Activated naive CD4-positive, alpha-beta T cell treated with anti-CD3 and anti-CD28 coated beads for 36 hours (primary cell): ENCODE measurements at regions not wholly inside any gene's neighbourhood (a gene's known extent, or its start where the extent isn't known, plus 50 kb on each side); places are given as distances from the start of the nearest gene placed in this dataset.

Experiments
- CTCF ChIA-PET: fragments of 350-600 bp; sonication (Branson Sonifier 250); formaldehyde crosslinking; loops from one replicate; lab custom pipeline; 2021; ENCODE audit warnings: antibody characterized with exemption; lab: Charles Lee
- DNase-seq: peaks from one replicate; pipeline ENCODE4 v3.0.0-alpha.2; 2020
- H3K27ac Mint-ChIP-seq: one replicate; pipeline ENCODE4 v1.8.0; 2021; ENCODE audit warnings: mild to moderate bottlenecking, mixed read lengths
- H3K27me3 Mint-ChIP-seq: one replicate; pipeline ENCODE4 v1.8.0; 2021; ENCODE audit warnings: low read depth, mixed read lengths
- H3K36me3 Mint-ChIP-seq: one replicate; pipeline ENCODE4 v1.8.0; 2021; ENCODE audit warnings: low read depth, mixed read lengths
- H3K4me1 Mint-ChIP-seq: one replicate; pipeline ENCODE4 v1.8.0; 2021; ENCODE audit warnings: low read depth, mixed read lengths
- H3K4me3 Mint-ChIP-seq: one replicate; pipeline ENCODE4 v1.8.0; 2021; ENCODE audit warnings: mild to moderate bottlenecking, moderate library complexity, mixed read lengths
- H3K9me3 Mint-ChIP-seq: one replicate; pipeline ENCODE4 v1.8.0; 2021; ENCODE audit warnings: mixed read lengths
- intact Hi-C: fragments of 100-400 bp; cut with micrococcal nuclease; formaldehyde crosslinking; loops from one replicate; pipeline ENCODE4 v1.15.1; 2023

DNA sequence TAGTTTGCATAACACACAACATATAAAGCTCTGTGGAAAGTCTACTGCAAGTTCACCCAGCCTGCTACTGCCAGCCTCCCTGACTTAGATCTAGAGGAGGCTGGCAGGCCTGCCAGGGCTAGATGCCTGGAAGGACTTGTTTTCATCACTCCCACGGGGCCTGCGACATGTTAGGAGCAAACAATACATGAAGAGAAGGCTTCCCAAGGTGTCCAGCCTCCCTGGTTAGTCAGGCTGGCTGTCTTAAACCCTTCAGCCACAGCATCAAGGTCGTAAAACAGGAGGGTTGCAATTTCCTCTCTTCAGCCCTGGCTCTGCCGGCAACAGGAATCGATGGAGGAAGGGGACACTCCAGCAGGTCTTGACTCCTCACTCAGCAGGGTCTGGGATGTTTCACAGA, 104.5 kb downstream of the NGF start:
- H3K36me3 Mint-ChIP-seq = no peaks in the 10 kb centered on the region
- no peaks in the 10 kb centered on the region for H3K9me3 Mint-ChIP-seq
- no peak for DNase-seq
- H3K4me1 Mint-ChIP-seq = no peaks in the 10 kb centered on the region
- CTCF ChIA-PET = no interaction called here
- no peaks in the 10 kb centered on the region for H3K27me3 Mint-ChIP-seq
- no peak overlapping the region for H3K4me3 Mint-ChIP-seq
- intact Hi-C loops = no loop called here
- no peak overlapping the region for H3K27ac Mint-ChIP-seq

DNA sequence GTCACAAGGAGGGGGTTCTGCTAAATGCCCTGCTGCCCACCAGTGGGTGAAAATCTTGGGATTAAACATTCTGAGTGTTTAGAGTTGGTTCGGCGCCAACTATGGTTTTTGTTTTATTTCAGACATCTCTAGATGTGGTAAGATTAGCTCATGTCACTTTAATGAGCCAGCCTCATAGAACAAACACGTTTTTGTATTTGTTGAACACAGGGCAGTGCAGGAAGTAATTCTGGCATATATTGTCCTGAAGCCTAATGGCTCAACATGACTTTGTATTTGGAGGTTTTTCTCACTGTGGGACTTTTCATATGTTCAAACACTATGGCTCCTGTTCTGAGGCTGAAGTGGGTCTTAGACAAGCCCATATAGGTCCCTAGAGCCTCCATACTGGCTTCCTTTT, 107.8 kb downstream of the NGF start:
- no peak for DNase-seq
- no peaks in the 10 kb centered on the region for H3K36me3 Mint-ChIP-seq
- no peaks in the 10 kb centered on the region for H3K4me1 Mint-ChIP-seq
- no peak overlapping the region for H3K27ac Mint-ChIP-seq
- no peaks in the 10 kb centered on the region for H3K27me3 Mint-ChIP-seq
- H3K9me3 Mint-ChIP-seq = no peaks in the 10 kb centered on the region
- intact Hi-C loops = no loop called here
- H3K4me3 Mint-ChIP-seq = no peak overlapping the region
- CTCF ChIA-PET = no interaction called here

DNA sequence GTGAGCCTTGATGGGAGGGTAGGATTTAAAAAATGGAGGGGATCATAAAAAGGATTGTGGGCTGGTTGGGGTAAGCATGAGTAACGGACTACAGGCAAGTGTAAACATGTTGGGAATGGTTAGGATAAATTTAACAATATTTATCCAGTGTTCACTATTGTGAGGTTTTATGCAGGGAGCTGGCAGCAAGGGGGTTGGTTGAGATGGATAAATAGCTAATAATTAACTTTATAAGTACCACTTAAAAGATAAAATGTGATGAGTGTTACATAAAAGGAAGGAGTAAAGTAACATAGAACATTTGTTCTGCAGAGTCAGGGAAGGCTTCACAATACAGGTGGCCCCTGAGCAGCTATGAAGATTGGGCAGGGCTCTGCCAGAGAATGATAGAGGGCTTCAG, 109.0 kb downstream of the NGF start:
- Mint-ChIP-seq H3K27ac (no peak overlapping the region), H3K9me3 (no peaks in the 10 kb centered on the region), H3K4me3 (no peak overlapping the region), H3K27me3 (no peaks in the 10 kb centered on the region), H3K4me1 (no peaks in the 10 kb centered on the region), H3K36me3 (no peaks in the 10 kb centered on the region)
- no peak for DNase-seq
- CTCF ChIA-PET = no interaction called here
- intact Hi-C loops = no loop called here

DNA sequence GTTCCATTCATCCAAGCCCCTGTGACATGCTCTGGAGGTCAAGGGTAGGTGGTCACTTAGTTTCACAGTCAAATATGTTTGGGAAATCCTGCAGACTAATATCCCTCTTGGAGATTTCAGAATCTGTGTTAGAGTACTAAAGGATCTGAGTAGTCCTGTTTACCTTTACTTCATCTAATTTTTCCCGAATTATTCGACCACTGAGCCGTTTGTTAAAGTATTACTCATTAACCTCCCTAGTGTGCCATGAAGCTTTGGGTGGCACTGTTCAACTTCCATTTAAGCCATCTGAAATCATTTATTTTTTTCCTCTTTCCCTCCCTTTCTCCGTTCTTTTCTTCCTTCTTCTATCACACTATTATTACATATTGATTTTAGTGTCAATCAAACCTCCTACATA, 109.9 kb downstream of the NGF start:
- H3K27ac Mint-ChIP-seq = no peak overlapping the region
- H3K27me3 Mint-ChIP-seq = no peaks in the 10 kb centered on the region
- intact Hi-C loops = no loop called here
- H3K36me3 Mint-ChIP-seq = no peaks in the 10 kb centered on the region
- H3K4me3 Mint-ChIP-seq = no peak overlapping the region
- no peaks in the 10 kb centered on the region for H3K9me3 Mint-ChIP-seq
- no peaks in the 10 kb centered on the region for H3K4me1 Mint-ChIP-seq
- DNase-seq = no peak
- CTCF ChIA-PET = no interaction called here

DNA sequence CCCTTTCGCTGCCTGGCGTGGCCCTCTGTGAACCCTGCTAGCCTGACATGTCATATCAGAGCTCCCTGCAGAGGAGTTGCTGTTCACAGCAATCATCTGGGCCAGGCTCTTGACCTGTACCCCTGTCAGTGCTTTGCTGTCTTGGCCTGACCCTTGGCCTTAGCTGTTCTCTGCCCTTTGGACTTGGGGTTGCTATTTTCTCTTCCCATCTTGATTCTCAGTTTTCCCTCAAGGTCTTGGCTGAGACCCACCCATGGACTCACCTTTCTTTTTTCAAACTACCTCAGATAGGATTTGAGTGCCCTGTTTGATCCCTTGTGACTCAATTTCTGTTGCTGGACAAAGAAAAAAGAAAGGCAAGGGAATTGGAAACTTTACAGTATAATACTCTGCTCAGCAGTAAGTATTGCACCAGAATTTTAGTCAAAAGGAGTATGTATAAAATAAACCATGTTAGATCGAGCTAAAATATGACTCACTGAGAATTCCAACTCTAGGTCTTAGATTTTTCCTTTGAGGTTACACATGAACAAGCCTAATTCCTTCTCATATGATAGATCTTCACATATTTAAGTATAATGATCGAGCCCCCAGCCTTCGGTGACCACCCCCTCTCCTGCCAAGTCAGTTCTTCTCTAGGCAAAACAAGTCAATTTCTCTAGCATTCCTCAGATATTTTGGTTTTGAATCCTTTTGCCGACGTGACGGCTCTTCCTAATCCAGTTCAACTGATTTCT, 110.5 kb downstream of the NGF start:
- Mint-ChIP-seq H3K27ac (no peak overlapping the region), H3K36me3 (no peaks in the 10 kb centered on the region), H3K4me3 (no peak overlapping the region), H3K4me1 (no peaks in the 10 kb centered on the region), H3K27me3 (no peaks in the 10 kb centered on the region), H3K9me3 (no peaks in the 10 kb centered on the region)
- DNase-seq = no peak
- CTCF ChIA-PET = interaction anchor here (0.6 kb wide), 1 partner anchor 243 kb away, joined by 5 read pairs; no protein-coding TSS in a partner anchor
- intact Hi-C loops = no loop called here

DNA sequence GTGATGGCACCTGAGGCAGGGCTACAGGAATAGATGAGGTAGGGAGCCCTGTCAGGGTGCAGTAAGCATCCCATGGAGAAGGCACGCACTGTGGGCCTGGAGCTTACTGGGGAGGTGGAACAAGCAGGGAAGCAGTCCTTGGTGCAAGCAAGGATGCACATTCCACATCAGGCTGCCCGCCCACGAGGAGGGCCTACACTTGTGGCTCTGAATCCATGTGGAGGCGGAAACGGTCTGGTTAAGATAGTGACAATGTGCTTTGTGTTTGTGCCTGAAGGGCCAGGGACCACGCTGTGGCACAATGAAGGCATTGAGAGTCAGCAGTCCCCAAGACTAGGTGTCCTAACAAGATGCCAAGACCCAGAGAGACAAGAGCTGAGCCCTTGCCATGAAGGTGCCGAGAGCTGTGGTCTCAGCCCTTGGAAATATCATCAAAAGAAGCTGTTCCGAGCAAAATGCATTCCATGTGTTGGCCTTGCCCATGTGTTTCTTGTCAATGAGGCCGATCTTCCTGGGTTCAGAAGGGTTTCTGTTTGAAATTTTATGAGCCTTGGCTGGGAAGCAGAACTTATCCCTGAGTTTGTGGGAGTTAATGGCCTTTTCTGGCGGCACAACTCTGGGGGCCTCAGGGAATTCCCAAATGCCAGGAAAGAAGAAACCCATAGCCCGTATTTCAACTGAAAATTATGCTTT, 111.9 kb downstream of the NGF start:
- CTCF ChIA-PET = no interaction called here
- H3K9me3 Mint-ChIP-seq = no peaks in the 10 kb centered on the region
- H3K27me3 Mint-ChIP-seq = no peaks in the 10 kb centered on the region
- H3K27ac Mint-ChIP-seq = no peak overlapping the region
- no peaks in the 10 kb centered on the region for H3K36me3 Mint-ChIP-seq
- no peak for DNase-seq
- no peak overlapping the region for H3K4me3 Mint-ChIP-seq
- H3K4me1 Mint-ChIP-seq = no peaks in the 10 kb centered on the region
- intact Hi-C loops = no loop called here

DNA sequence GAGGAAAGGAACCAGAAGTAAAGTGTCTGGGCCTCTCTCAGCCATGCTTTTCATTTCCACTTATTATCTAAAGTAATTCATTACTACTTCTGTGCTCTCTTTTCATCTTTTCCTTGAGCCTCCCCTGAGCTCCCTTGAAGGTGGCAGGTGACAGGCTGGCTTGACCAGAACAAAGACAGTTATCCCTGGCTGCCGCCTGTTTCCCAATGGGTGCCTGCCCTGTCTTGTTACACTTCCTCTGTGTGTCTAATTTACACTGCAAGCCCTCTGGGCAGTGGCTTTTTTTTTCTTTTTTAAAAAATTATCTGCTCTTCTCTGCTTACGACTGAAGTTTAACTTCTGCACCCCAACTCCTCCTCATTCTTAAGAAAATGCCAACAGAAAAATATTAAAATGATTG, 113.4 kb downstream of the NGF start:
- H3K36me3 Mint-ChIP-seq = no peaks in the 10 kb centered on the region
- DNase-seq = no peak
- H3K27ac Mint-ChIP-seq = no peak overlapping the region
- CTCF ChIA-PET = no interaction called here
- H3K4me3 Mint-ChIP-seq = no peak overlapping the region
- H3K27me3 Mint-ChIP-seq = peaks cover 3% of the 10 kb centered on the region
- no peaks in the 10 kb centered on the region for H3K4me1 Mint-ChIP-seq
- no peaks in the 10 kb centered on the region for H3K9me3 Mint-ChIP-seq
- intact Hi-C loops = no loop called here

DNA sequence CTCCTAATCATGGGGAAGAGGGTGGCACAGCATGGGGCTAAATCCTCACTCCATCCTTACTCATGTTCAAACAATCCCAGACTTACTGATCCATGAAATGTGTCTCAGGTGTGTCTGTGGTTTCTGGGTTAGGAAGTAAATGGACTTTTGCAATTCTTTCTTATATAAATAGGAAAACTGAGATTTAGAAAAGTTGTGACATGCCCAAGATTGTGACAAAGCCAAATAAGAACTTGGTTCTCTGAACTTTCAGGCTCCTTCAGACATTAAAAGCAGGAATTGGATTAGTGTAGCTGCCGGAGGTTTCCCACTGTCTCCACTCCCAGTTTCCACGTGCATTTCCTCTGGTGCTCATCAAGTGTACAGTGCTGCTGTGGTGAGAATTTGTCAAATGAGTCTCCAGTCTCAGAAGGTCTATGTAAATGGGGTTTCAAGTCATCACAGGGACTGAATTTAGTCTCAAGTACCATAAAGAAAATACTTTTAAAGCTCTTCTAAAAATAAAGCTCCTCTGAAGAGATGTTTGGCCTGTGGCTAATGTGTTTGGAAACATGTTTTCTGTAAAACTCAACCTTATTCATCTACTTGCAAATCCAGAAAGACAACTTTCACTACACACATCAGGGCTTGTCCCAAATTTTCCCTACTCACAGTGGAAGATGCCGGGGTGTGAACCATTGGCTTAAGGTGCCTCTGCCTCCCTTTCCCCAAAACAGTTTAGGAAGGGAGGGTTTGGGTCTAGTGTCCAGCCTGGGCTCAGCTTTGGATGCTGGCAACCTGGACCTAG, 115.2 kb downstream of the NGF start:
- intact Hi-C loops = no loop called here
- Mint-ChIP-seq H3K27me3 (peaks cover 6% of the 10 kb centered on the region), H3K9me3 (no peaks in the 10 kb centered on the region), H3K27ac (no peak overlapping the region), H3K4me1 (no peaks in the 10 kb centered on the region), H3K36me3 (no peaks in the 10 kb centered on the region), H3K4me3 (no peak overlapping the region)
- CTCF ChIA-PET = no interaction called here
- no peak for DNase-seq

DNA sequence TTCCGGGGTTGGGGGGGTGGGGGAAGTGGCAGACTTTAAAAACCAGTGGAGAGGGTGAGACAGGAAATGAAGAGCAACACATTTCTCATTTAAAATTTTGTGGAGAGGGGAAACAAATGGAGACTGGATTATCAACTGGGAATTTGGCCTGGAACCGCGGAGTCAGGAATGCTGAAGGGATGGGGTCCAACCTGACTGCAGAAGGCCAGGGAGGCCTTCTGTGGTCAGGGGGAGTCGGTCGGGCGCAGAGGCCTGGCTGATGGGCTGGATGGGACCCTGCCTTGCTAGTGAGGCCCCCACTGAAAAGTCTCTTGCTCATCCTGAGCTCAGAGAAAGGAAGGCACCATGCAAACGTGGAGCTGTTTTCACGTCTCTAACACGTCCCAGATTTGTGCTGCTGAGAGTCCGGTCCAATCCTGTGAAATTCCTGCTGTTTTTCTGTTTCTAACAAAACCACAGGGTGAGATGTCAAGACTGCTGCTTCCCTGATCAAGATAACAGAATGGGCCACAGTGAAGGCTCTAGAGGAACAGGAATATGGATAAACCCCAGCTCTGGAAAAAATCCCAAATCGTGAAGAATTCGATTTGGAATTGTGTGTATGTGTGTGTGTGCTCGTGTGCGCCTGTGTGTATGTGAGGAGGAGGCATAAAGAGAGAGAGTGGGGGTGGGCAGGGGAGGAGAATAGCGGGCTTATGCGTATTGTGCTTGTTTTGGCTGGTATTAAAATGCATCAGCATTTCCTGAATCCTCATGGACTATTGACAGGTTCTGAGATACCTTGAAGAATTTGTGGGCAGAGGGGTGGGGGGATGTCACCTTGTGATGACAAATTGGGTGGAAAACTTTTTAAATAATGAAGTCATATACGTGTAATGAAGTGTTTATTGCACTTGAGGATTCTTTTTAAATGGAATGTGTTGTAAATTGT, 117.4 kb downstream of the NGF start:
- Mint-ChIP-seq H3K27ac (no peak overlapping the region), H3K9me3 (no peaks in the 10 kb centered on the region), H3K27me3 (peaks cover 11% of the 10 kb centered on the region), H3K4me3 (no peak overlapping the region), H3K36me3 (no peaks in the 10 kb centered on the region), H3K4me1 (no peaks in the 10 kb centered on the region)
- DNase-seq = no peak
- intact Hi-C loops = no loop called here
- CTCF ChIA-PET = no interaction called here

DNA sequence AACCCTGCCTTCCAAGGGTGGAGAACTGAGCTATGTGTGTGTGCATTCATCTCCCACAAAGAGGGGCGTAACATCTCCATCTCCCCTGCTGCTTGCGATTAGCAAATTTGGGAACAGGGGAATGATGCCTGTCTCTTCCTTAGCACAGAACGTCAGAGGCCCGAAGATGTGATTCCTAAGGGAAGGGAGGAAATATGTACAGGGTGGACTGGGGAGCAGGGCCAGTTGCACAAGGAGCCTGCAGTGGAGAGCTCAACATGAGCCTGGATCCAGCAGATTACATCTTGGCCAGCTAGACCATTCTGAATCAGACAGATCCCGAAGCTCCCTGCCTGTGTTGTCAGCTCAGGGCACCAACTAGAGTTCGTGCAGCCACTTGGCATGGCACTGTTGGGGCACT, 118.1 kb downstream of the NGF start:
- Mint-ChIP-seq H3K27me3 (peaks cover 11% of the 10 kb centered on the region), H3K36me3 (no peaks in the 10 kb centered on the region), H3K9me3 (no peaks in the 10 kb centered on the region), H3K4me1 (no peaks in the 10 kb centered on the region), H3K4me3 (no peak overlapping the region), H3K27ac (no peak overlapping the region)
- intact Hi-C loops = no loop called here
- no peak for DNase-seq
- CTCF ChIA-PET = no interaction called here

DNA sequence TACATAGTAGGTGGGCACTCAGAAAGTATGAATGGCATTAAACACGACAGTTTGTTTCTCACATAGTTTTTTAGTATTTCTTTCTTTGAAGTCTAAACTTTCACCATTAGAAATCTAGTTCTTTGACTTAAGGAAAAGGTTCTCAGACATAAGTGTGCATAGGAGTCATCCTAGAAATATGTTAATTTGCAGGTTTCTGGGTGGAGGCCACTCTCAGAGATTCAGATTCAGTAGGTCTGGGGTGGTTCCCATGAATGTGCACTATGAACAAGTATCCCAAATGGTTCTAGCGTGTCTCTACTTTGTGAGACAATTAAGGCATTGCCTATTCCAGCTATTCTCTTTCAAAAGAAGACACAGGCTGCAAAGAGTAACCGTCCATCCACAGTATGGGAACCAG, 119.3 kb downstream of the NGF start:
- Mint-ChIP-seq H3K27ac (no peak overlapping the region), H3K36me3 (no peaks in the 10 kb centered on the region), H3K27me3 (peaks cover 13% of the 10 kb centered on the region), H3K9me3 (no peaks in the 10 kb centered on the region), H3K4me1 (no peaks in the 10 kb centered on the region), H3K4me3 (no peak overlapping the region)
- intact Hi-C loops = no loop called here
- CTCF ChIA-PET = no interaction called here
- no peak for DNase-seq

DNA sequence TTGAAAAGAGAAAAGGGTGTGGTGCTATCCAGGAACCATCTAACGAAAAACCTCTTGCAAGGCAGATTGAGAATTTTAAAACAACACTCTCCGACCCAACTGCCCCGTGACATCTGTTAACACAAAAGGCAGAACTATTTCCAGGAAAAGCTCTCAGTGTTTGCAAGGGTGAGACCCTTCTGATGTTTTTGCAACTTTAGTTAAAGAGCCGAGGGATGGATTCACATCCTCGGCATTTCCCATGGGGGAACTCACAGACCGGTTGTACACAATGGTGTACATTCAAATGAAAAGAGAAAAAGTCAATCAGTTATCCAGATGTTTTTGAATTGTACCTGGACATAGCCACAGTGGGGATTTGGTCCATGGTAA, 120.0 kb downstream of the NGF start:
- H3K36me3 Mint-ChIP-seq = no peaks in the 10 kb centered on the region
- CTCF ChIA-PET = no interaction called here
- peaks cover 13% of the 10 kb centered on the region for H3K27me3 Mint-ChIP-seq
- H3K9me3 Mint-ChIP-seq = no peaks in the 10 kb centered on the region
- no peaks in the 10 kb centered on the region for H3K4me1 Mint-ChIP-seq
- intact Hi-C loops = no loop called here
- H3K4me3 Mint-ChIP-seq = no peak overlapping the region
- H3K27ac Mint-ChIP-seq = no peak overlapping the region
- DNase-seq = no peak
